EL (cell line): ENCODE measurements at regions not wholly inside any gene's neighbourhood (a gene's known extent, or its start where the extent isn't known, plus 50 kb on each side); places are given as distances from the start of the nearest gene placed in this dataset.
"Not testable (repeated sequence)": the region's sequence is repeated elsewhere in the genome, so short reads cannot be mapped to it uniquely, and the experiment has no call there.

ENCODE experiments used
- DNase-seq: peaks from one replicate; pipeline ENCODE4 v3.0.0-alpha.2; 2016

GRCh38 chr12:38159591-38160317 is 156.8 kb upstream of the ALG10B start:
- no peak for DNase-seq

GRCh38 chr12:38160318-38161122 is 156.1 kb upstream of the ALG10B start:
- DNase-seq: no peak

GRCh38 chr12:38161123-38162000 is 155.2 kb upstream of the ALG10B start:
- no peak for DNase-seq

GRCh38 chr12:38162013-38162412 is 154.6 kb upstream of the ALG10B start:
- no peak for DNase-seq

GRCh38 chr12:38162708-38163441 is 153.7 kb upstream of the ALG10B start:
- no peak for DNase-seq

GRCh38 chr12:38163442-38163801 is 153.2 kb upstream of the ALG10B start:
- no peak for DNase-seq

- no peak for DNase-seq
Measured at GRCh38 chr12:38166225-38166624, 150.3 kb upstream of the ALG10B start.

- no peak for DNase-seq
Measured at GRCh38 chr12:38175538-38175937, 141.0 kb upstream of the ALG10B start.

GRCh38 chr12:38183617-38184016 is 133.0 kb upstream of the ALG10B start:
- not testable (repeated sequence) for DNase-seq

- DNase-seq: not testable (repeated sequence)
Measured at GRCh38 chr12:38197286-38197685, 119.3 kb upstream of the ALG10B start.

- DNase-seq: no peak
Measured at GRCh38 chr12:38201461-38202276, 114.9 kb upstream of the ALG10B start.

- no peak for DNase-seq
Measured at GRCh38 chr12:38204831-38205230, 111.7 kb upstream of the ALG10B start.

- no peak for DNase-seq
Measured at GRCh38 chr12:38222011-38222410, 94.6 kb upstream of the ALG10B start.

- not testable (repeated sequence) for DNase-seq
Measured at GRCh38 chr12:38238328-38238727, 78.2 kb upstream of the ALG10B start.

GRCh38 chr12:38253778-38254177 is 62.8 kb upstream of the ALG10B start:
- DNase-seq: no peak

- no peak for DNase-seq
Measured at GRCh38 chr12:38258411-38258810, 58.2 kb upstream of the ALG10B start.
